WTC11 (cell line): ENCODE measurements at regions not wholly inside any gene's neighbourhood (a gene's known extent, or its start where the extent isn't known, plus 50 kb on each side); places are given as distances from the start of the nearest gene placed in this dataset.

Experiments
- ATAC-seq: fragments of 200-7000 bp; cut with Tn5 transposase; 2 replicates; pipeline ENCODE4 v1.10.0; 2021; ENCODE audit warnings: mild to moderate bottlenecking, moderate library complexity
- CTCF ChIA-PET: fragments of 300-600 bp; sonication (Branson Sonifier 250); formaldehyde crosslinking; loops from one replicate; lab custom pipeline; 2021; ENCODE audit warnings: antibody characterized with exemption; lab: Charles Lee
- POLR2A ChIA-PET: fragments of 350-600 bp; sonication (Branson Sonifier 250); formaldehyde crosslinking; loops from one replicate; lab custom pipeline; 2021; ENCODE audit warnings: antibody characterized with exemption; lab: Charles Lee
- DNase-seq: peaks from one replicate; pipeline ENCODE4 v3.0.0; 2021; ENCODE audit warnings: low spot score
- H3K27ac Mint-ChIP-seq: 2 replicates; pipeline ENCODE4 v1.8.0; 2021; ENCODE audit warnings: mixed read lengths
- H3K27me3 Mint-ChIP-seq: 2 replicates; pipeline ENCODE4 v1.8.0; 2021; ENCODE audit warnings: low read depth, mild to moderate bottlenecking, moderate library complexity, mixed read lengths
- H3K36me3 Mint-ChIP-seq: 2 replicates; pipeline ENCODE4 v1.8.0; 2021; ENCODE audit warnings: mixed read lengths
- H3K4me1 Mint-ChIP-seq: 2 replicates; pipeline ENCODE4 v1.8.0; 2022; ENCODE audit warnings: mixed read lengths
- H3K4me3 Mint-ChIP-seq: 2 replicates; pipeline ENCODE4 v1.8.0; 2021; ENCODE audit warnings: mild to moderate bottlenecking, moderate library complexity, mixed read lengths
- H3K9me3 Mint-ChIP-seq: 2 replicates; pipeline ENCODE4 v1.8.0; 2021; ENCODE audit warnings: mixed read lengths
- CTCF ChIP-seq: fragments of 200-600 bp; IDR thresholded peaks from 2 replicates; pipeline ENCODE4 v1.8.0; 2022; ENCODE audit warnings: antibody characterized with exemption
- ELF4 ChIP-seq: sonication (generic); formaldehyde crosslinking; IDR thresholded peaks from 2 replicates; pipeline ENCODE4 v1.8.1; 2022; ENCODE audit warnings: low read depth, mild to moderate bottlenecking, moderate library complexity, missing genetic modification reagents
- ESRRA ChIP-seq: sonication (generic); formaldehyde crosslinking; IDR thresholded peaks from 2 replicates; pipeline ENCODE4 v1.8.1; 2022; ENCODE audit warnings: mild to moderate bottlenecking, missing genetic modification reagents, borderline replicate concordance
- FOXP1 ChIP-seq: sonication (generic); formaldehyde crosslinking; IDR thresholded peaks from 2 replicates; pipeline ENCODE4 v1.8.0; 2022; ENCODE audit warnings: missing genetic modification reagents, mild to moderate bottlenecking, moderate library complexity, borderline replicate concordance
- IRF1 ChIP-seq: sonication (generic); formaldehyde crosslinking; IDR thresholded peaks from 2 replicates; pipeline ENCODE4 v1.8.0; 2023; ENCODE audit warnings: missing genetic modification reagents
- IRF2 ChIP-seq: sonication (generic); formaldehyde crosslinking; IDR thresholded peaks from 2 replicates; pipeline ENCODE4 v1.8.0; 2022; ENCODE audit warnings: low read depth, missing genetic modification reagents, borderline replicate concordance
- KAT7 ChIP-seq: sonication (generic); formaldehyde crosslinking; IDR thresholded peaks from 2 replicates; pipeline ENCODE4 v1.8.1; 2023; ENCODE audit warnings: missing genetic modification reagents, mild to moderate bottlenecking, borderline replicate concordance
- MYBL2 ChIP-seq: sonication (generic); formaldehyde crosslinking; IDR thresholded peaks from 2 replicates; pipeline ENCODE4 v1.8.1; 2023; ENCODE audit warnings: mild to moderate bottlenecking, moderate library complexity, missing genetic modification reagents
- NR2C2 ChIP-seq: sonication (generic); formaldehyde crosslinking; IDR thresholded peaks from 2 replicates; pipeline ENCODE4 v1.8.0; 2022; ENCODE audit warnings: mild to moderate bottlenecking, missing genetic modification reagents
- TP53 ChIP-seq: sonication (generic); formaldehyde crosslinking; IDR thresholded peaks from 2 replicates; pipeline ENCODE4 v1.8.1; 2023; ENCODE audit warnings: mild to moderate bottlenecking, missing genetic modification reagents
- USF1 ChIP-seq: sonication (generic); formaldehyde crosslinking; IDR thresholded peaks from 2 replicates; pipeline ENCODE4 v1.8.0; 2022; ENCODE audit warnings: mild to moderate bottlenecking, missing genetic modification reagents
- ZNF138 ChIP-seq: sonication (generic); formaldehyde crosslinking; conservative IDR thresholded peaks from 2 replicates; pipeline ENCODE4 v1.8.1; 2022; ENCODE audit warnings: mild to moderate bottlenecking, moderate library complexity, missing genetic modification reagents
- ZNF232 ChIP-seq: sonication (generic); formaldehyde crosslinking; IDR thresholded peaks from 2 replicates; pipeline ENCODE4 v1.8.0; 2022; ENCODE audit warnings: mild to moderate bottlenecking, missing genetic modification reagents
- TF ChIP-seq, protein P1 (sequence below): sonication (generic); formaldehyde crosslinking; IDR thresholded peaks from 2 replicates; pipeline ENCODE4 v1.8.0; 2022; ENCODE audit warnings: mild to moderate bottlenecking, missing genetic modification reagents
- TF ChIP-seq, protein P2 (sequence below): sonication (generic); formaldehyde crosslinking; IDR thresholded peaks from 2 replicates; pipeline ENCODE4 v1.8.1; 2023; ENCODE audit warnings: mild to moderate bottlenecking, missing genetic modification reagents
- TF ChIP-seq, protein P3 (sequence below): fragments of 250-450 bp; sonication (Bioruptor Pico); conservative IDR thresholded peaks from 2 replicates; pipeline ENCODE4 v1.9.0; 2021; ENCODE audit warnings: mild to moderate bottlenecking
- TF ChIP-seq, protein P4 (sequence below): sonication (generic); formaldehyde crosslinking; IDR thresholded peaks from 2 replicates; pipeline ENCODE4 v1.8.0; 2023; ENCODE audit warnings: mild to moderate bottlenecking, missing genetic modification reagents
- TF ChIP-seq, protein P5 (sequence below): sonication (generic); formaldehyde crosslinking; IDR thresholded peaks from 2 replicates; pipeline ENCODE4 v1.8.1; 2022; ENCODE audit warnings: low read depth, mild to moderate bottlenecking, moderate library complexity, missing genetic modification reagents, borderline replicate concordance

DNA sequence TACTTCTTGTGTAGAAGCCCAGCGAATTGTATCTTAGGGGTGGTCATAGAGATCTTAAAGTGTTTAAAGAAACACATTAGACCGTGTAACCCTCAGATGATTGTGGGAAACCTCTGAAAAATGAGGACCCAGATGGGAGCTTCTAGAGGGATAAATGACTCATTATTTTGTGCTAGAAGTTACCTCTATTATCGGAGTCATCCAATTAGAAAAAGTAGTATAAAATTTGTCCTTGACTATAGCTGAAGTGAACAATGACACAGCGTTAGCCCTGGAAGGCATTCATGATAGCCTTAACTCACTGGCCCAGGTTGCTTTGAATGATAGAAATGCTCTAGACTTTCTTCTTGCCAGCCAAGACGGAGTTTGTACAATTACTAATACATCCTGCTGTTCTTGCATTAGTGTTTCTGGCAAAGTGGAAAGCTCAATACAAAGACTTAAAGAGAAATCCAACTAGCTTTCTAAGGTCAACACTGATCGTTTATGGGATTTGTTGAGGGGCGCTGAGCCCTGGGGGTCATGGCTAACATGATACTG lies 178.9 kb upstream of the VEGFC start:
- no peaks in the 10 kb centered on the region for H3K36me3 Mint-ChIP-seq
- DNase-seq (no peak), ATAC-seq (no peak)
- H3K27ac Mint-ChIP-seq: no peak overlapping the region
- CTCF ChIA-PET: interaction anchor here (1.4 kb wide), 1 partner anchor 76 kb away, joined by 4 read pairs; no protein-coding TSS in a partner anchor
- TF ChIP-seq, protein P1, sequence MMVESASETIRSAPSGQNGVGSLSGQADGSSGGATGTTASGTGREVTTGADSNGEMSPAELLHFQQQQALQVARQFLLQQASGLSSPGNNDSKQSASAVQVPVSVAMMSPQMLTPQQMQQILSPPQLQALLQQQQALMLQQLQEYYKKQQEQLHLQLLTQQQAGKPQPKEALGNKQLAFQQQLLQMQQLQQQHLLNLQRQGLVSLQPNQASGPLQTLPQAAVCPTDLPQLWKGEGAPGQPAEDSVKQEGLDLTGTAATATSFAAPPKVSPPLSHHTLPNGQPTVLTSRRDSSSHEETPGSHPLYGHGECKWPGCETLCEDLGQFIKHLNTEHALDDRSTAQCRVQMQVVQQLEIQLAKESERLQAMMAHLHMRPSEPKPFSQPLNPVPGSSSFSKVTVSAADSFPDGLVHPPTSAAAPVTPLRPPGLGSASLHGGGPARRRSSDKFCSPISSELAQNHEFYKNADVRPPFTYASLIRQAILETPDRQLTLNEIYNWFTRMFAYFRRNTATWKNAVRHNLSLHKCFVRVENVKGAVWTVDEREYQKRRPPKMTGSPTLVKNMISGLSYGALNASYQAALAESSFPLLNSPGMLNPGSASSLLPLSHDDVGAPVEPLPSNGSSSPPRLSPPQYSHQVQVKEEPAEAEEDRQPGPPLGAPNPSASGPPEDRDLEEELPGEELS (CRISPR knock-in tag): no peak
- TF ChIP-seq, protein P2, sequence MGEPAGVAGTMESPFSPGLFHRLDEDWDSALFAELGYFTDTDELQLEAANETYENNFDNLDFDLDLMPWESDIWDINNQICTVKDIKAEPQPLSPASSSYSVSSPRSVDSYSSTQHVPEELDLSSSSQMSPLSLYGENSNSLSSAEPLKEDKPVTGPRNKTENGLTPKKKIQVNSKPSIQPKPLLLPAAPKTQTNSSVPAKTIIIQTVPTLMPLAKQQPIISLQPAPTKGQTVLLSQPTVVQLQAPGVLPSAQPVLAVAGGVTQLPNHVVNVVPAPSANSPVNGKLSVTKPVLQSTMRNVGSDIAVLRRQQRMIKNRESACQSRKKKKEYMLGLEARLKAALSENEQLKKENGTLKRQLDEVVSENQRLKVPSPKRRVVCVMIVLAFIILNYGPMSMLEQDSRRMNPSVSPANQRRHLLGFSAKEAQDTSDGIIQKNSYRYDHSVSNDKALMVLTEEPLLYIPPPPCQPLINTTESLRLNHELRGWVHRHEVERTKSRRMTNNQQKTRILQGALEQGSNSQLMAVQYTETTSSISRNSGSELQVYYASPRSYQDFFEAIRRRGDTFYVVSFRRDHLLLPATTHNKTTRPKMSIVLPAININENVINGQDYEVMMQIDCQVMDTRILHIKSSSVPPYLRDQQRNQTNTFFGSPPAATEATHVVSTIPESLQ (CRISPR knock-in tag): no peak
- TF ChIP-seq ELF4 (CRISPR knock-in tag) (no peak), IRF1 (CRISPR knock-in tag) (no peak)
- 0 out of 2 replicates have a peak, but pooled peaks cover 4% of the 10 kb centered on the region for H3K4me1 Mint-ChIP-seq
- POLR2A ChIA-PET: no interaction called here
- no peaks in the 10 kb centered on the region for H3K27me3 Mint-ChIP-seq
- H3K4me3 Mint-ChIP-seq: no peak overlapping the region
- peaks cover 3% of the 10 kb centered on the region; the same call in 1 of the 2 replicates for H3K9me3 Mint-ChIP-seq

- Mint-ChIP-seq H3K27ac (no peak overlapping the region), H3K36me3 (no peaks in the 10 kb centered on the region), H3K4me3 (no peak overlapping the region), H3K27me3 (no peaks in the 10 kb centered on the region), H3K9me3 (peaks cover 7% of the 10 kb centered on the region; the same call in 1 of the 2 replicates), H3K4me1 (no peaks in the 10 kb centered on the region)
- ATAC-seq: no peak
- ChIA-PET POLR2A (no interaction called here), CTCF (no interaction called here)
- no peak for TF ChIP-seq ZNF138 (CRISPR knock-in tag)
- TF ChIP-seq FOXP1 (CRISPR knock-in tag): no peak
- no peak for TF ChIP-seq NR2C2
- TF ChIP-seq CTCF: no peak
- TF ChIP-seq TP53 (CRISPR knock-in tag): no peak
- TF ChIP-seq KAT7 (CRISPR knock-in tag): no peak
- TF ChIP-seq USF1 (CRISPR knock-in tag): no peak
- TF ChIP-seq ESRRA: no peak
- no peak for TF ChIP-seq IRF2 (CRISPR knock-in tag)
- no peak for DNase-seq
Observed at GRCh38 chr4:176979416-176979815, 186.7 kb upstream of the VEGFC start.

GRCh38 chr4:176981074-176981473 lies 188.4 kb upstream of the VEGFC start:
- Mint-ChIP-seq H3K27ac (no peak overlapping the region), H3K4me1 (no peaks in the 10 kb centered on the region), H3K36me3 (no peaks in the 10 kb centered on the region), H3K9me3 (peaks cover 6% of the 10 kb centered on the region; the same call in 1 of the 2 replicates), H3K27me3 (no peaks in the 10 kb centered on the region), H3K4me3 (no peak overlapping the region)
- ATAC-seq (no peak), DNase-seq (no peak)
- ChIA-PET POLR2A (no interaction called here), CTCF (interaction anchor here (0.7 kb wide), 1 partner anchor 31 kb away, joined by 4 read pairs; no protein-coding TSS in a partner anchor)
- TF ChIP-seq MYBL2 (CRISPR knock-in tag): no peak
- TF ChIP-seq, protein P3, sequence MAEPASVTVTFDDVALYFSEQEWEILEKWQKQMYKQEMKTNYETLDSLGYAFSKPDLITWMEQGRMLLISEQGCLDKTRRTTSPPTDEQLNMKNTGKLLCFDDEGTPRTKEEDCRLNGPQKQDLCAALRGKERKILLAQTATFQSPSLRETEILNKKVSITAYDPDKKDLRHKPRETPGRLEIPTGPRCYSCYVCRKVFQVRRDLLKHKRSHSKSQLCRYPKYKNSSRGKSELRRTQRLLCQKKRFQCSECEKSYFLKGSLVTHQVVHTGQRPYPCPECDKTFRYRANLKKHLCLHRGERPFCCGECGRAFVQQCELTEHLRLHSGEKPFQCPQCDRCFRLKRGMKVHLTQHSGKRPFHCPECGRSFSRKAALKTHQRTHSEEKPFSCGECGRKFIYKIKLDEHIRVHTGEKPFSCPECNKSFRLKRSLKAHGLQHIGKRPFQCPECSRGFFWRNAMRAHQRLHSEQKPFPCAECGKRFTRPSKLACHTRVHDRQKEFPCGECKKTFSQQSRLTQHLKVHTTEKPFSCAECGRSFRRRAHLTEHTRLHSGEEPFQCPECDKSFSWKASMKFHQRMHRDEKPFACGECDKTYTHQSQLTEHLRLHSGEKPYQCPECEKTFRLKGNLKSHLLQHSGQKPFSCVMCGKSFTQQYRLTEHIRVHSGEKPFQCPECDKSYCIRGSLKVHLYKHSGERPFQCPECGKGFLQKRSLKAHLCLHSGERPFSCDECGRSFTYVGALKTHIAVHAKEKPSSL (CRISPR knock-in tag): no peak
- TF ChIP-seq ZNF232 (CRISPR knock-in tag): no peak
- TF ChIP-seq, protein P4, sequence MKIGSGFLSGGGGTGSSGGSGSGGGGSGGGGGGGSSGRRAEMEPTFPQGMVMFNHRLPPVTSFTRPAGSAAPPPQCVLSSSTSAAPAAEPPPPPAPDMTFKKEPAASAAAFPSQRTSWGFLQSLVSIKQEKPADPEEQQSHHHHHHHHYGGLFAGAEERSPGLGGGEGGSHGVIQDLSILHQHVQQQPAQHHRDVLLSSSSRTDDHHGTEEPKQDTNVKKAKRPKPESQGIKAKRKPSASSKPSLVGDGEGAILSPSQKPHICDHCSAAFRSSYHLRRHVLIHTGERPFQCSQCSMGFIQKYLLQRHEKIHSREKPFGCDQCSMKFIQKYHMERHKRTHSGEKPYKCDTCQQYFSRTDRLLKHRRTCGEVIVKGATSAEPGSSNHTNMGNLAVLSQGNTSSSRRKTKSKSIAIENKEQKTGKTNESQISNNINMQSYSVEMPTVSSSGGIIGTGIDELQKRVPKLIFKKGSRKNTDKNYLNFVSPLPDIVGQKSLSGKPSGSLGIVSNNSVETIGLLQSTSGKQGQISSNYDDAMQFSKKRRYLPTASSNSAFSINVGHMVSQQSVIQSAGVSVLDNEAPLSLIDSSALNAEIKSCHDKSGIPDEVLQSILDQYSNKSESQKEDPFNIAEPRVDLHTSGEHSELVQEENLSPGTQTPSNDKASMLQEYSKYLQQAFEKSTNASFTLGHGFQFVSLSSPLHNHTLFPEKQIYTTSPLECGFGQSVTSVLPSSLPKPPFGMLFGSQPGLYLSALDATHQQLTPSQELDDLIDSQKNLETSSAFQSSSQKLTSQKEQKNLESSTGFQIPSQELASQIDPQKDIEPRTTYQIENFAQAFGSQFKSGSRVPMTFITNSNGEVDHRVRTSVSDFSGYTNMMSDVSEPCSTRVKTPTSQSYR (CRISPR knock-in tag): no peak
- TF ChIP-seq, protein P5, sequence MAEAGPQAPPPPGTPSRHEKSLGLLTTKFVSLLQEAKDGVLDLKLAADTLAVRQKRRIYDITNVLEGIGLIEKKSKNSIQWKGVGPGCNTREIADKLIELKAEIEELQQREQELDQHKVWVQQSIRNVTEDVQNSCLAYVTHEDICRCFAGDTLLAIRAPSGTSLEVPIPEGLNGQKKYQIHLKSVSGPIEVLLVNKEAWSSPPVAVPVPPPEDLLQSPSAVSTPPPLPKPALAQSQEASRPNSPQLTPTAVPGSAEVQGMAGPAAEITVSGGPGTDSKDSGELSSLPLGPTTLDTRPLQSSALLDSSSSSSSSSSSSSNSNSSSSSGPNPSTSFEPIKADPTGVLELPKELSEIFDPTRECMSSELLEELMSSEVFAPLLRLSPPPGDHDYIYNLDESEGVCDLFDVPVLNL: no peak
